Neural cell (in vitro differentiated cells): ENCODE measurements at regions not wholly inside any gene's neighbourhood (a gene's known extent, or its start where the extent isn't known, plus 50 kb on each side); places are given as distances from the start of the nearest gene placed in this dataset.

Experiments
- H2AFZ ChIP-seq: fragments of 200-600, 300-800 bp; sonication (generic), shearing (Covaris generic); 2 replicates; pipeline ENCODE4 v1.6.0; 2014; ENCODE audit warnings: low read depth, mild to moderate bottlenecking, antibody characterized with exemption, low read length, moderate library complexity
- H3F3A ChIP-seq: fragments of 200-600 bp; shearing (Covaris generic); 2 replicates; pipeline ENCODE4 v1.6.1; 2016; ENCODE audit warnings: mild to moderate bottlenecking, moderate library complexity, mixed read lengths, antibody characterized with exemption, low read length; ENCODE audit not compliant: insufficient read depth, poor library complexity, severe bottlenecking
- H3K27ac ChIP-seq: fragments of 200-600, 300-800 bp; sonication (generic), shearing (Covaris generic); 2 replicates; pipeline ENCODE4 v1.5.1; 2014; ENCODE audit warnings: mild to moderate bottlenecking, low read length, moderate library complexity
- H3K27me3 ChIP-seq: fragments of 300-800, 200-600 bp; sonication (generic), shearing (Covaris generic); 2 replicates; pipeline ENCODE4 v1.6.0; 2014; ENCODE audit warnings: mild to moderate bottlenecking, low read depth, low read length, moderate library complexity; ENCODE audit not compliant: insufficient read depth
- H3K36me3 ChIP-seq: fragments of 300-800, 200-600 bp; sonication (generic), shearing (Covaris generic); 2 replicates; pipeline ENCODE4 v1.5.1; 2014; ENCODE audit warnings: mild to moderate bottlenecking, antibody characterized with exemption, low read length, moderate library complexity; ENCODE audit not compliant: insufficient read depth
- H3K4me2 ChIP-seq: fragments of 300-800, 200-600 bp; sonication (generic), shearing (Covaris generic); 2 replicates; pipeline ENCODE4 v1.6.0; 2014; ENCODE audit warnings: mild to moderate bottlenecking, low read length
- H3K4me3 ChIP-seq: fragments of 300-800, 200-600 bp; sonication (generic), shearing (Covaris generic); 2 replicates; pipeline ENCODE4 v1.5.1; 2014; ENCODE audit warnings: mild to moderate bottlenecking, low read length, moderate library complexity
- H3K79me2 ChIP-seq: fragments of 200-600 bp; shearing (Covaris generic); replicated peaks from 2 replicates; pipeline ENCODE4 v1.6.0; 2014; ENCODE audit warnings: mild to moderate bottlenecking, low read length, moderate library complexity; ENCODE audit not compliant: insufficient read depth
- H3K9ac ChIP-seq: fragments of 300-800, 200-600 bp; sonication (generic), shearing (Covaris generic); 2 replicates; pipeline ENCODE4 v1.6.1; 2016; ENCODE audit warnings: mild to moderate bottlenecking, low read length, mixed read lengths
- H3K9me2 ChIP-seq: fragments of 200-600 bp; shearing (Covaris generic); 2 replicates; pipeline ENCODE4 v1.6.1; 2016; ENCODE audit warnings: mild to moderate bottlenecking, low read length, mixed read lengths; ENCODE audit not compliant: insufficient read depth
- H3K9me3 ChIP-seq: fragments of 200-600, 300-800 bp; sonication (generic), shearing (Covaris generic); 2 replicates; pipeline ENCODE4 v1.6.1; 2016; ENCODE audit warnings: mild to moderate bottlenecking, mixed run types, low read length, moderate library complexity, mixed read lengths
- H4K20me1 ChIP-seq: fragments of 200-600 bp; shearing (Covaris generic); 2 replicates; pipeline ENCODE4 v1.6.1; 2016; ENCODE audit warnings: mild to moderate bottlenecking, mixed run types; ENCODE audit not compliant: insufficient read depth
- CTCF ChIP-seq: fragments of 450-650 bp; IDR thresholded peaks from 2 replicates; pipeline ENCODE4 v1.5.1; 2014; ENCODE audit warnings: antibody characterized with exemption, mild to moderate bottlenecking, moderate library complexity; ENCODE audit not compliant: poor library complexity, severe bottlenecking
- EP300 ChIP-seq: fragments of 450-650 bp; conservative IDR thresholded peaks from 2 replicates; pipeline ENCODE4 v1.6.1; 2014; ENCODE audit warnings: antibody characterized with exemption, mild to moderate bottlenecking, moderate library complexity; ENCODE audit not compliant: poor library complexity, severe bottlenecking
- EZH2 ChIP-seq: fragments of 200-600, 300-800 bp; shearing (Covaris generic), sonication (generic); IDR thresholded peaks from 2 replicates; pipeline ENCODE4 v1.6.1; 2014; ENCODE audit warnings: antibody characterized with exemption, low read length, borderline replicate concordance, mild to moderate bottlenecking; ENCODE audit not compliant: insufficient read depth, poor library complexity, severe bottlenecking
- MXI1 ChIP-seq: fragments of 450-650 bp; conservative IDR thresholded peaks from 2 replicates; pipeline ENCODE4 v1.6.1; 2014; ENCODE audit warnings: antibody characterized with exemption, mild to moderate bottlenecking; ENCODE audit not compliant: poor library complexity, severe bottlenecking
- POLR2AphosphoS5 ChIP-seq: IDR thresholded peaks from 2 replicates; pipeline ENCODE4 v1.6.1; 2012
- RAD21 ChIP-seq: fragments of 450-650 bp; conservative IDR thresholded peaks from 2 replicates; pipeline ENCODE4 v1.6.1; 2014; ENCODE audit warnings: antibody characterized with exemption, mild to moderate bottlenecking, moderate library complexity
- REST ChIP-seq: IDR thresholded peaks from 2 replicates; pipeline ENCODE4 v1.6.1; 2012; ENCODE audit warnings: borderline replicate concordance
- SMC3 ChIP-seq: fragments of 450-650 bp; conservative IDR thresholded peaks from 2 replicates; pipeline ENCODE4 v1.6.1; 2014; ENCODE audit warnings: antibody characterized with exemption, mild to moderate bottlenecking, moderate library complexity; ENCODE audit not compliant: poor library complexity
- TAF1 ChIP-seq: IDR thresholded peaks from 2 replicates; pipeline ENCODE4 v1.6.1; 2012; ENCODE audit warnings: low read depth

- no peak overlapping the region for H2AFZ ChIP-seq
- H3K4me3 ChIP-seq: peak overlapping the region; percentile 54
- H3K79me2 ChIP-seq: no peaks in the 10 kb centered on the region
- H3K9ac ChIP-seq: peak overlapping the region; percentile 69
- no peaks in the 10 kb centered on the region for H3K9me3 ChIP-seq
- TF ChIP-seq EZH2: no peak
- TF ChIP-seq CTCF: no peak
- TF ChIP-seq REST: no peak
- TF ChIP-seq RAD21: no peak
- no peak for TF ChIP-seq TAF1
- no peak for TF ChIP-seq EP300
- no peaks in the 10 kb centered on the region for H3K36me3 ChIP-seq
- peaks cover 11% of the 10 kb centered on the region for H3F3A ChIP-seq
- H3K27me3 ChIP-seq: no peaks in the 10 kb centered on the region
- H4K20me1 ChIP-seq: no peaks in the 10 kb centered on the region
- no peaks in the 10 kb centered on the region for H3K9me2 ChIP-seq
- H3K4me2 ChIP-seq: peak overlapping the region; percentile 37
- peak overlapping the region; percentile 95 for H3K27ac ChIP-seq
Measured at GRCh38 chr5:112626715-112627114, 111.0 kb upstream of the APC start.

GRCh38 chr5:112628214-112628980 lies 109.3 kb upstream of the APC start:
- Histone ChIP-seq H3K4me2 (peak overlapping the region; percentile 62), H2AFZ (peak overlapping the region; percentile 34), H3K27ac (peak overlapping the region; percentile 95)

More at GRCh38 chr5:112628214-112628980, 109.3 kb upstream of the APC start:
- no peaks in the 10 kb centered on the region for H4K20me1 ChIP-seq
- no peaks in the 10 kb centered on the region for H3K79me2 ChIP-seq
- H3F3A ChIP-seq: peaks cover 11% of the 10 kb centered on the region
- TF ChIP-seq EP300 (peak; percentile 31), MXI1 (no peak), SMC3 (peak; percentile 31), TAF1 (no peak), EZH2 (no peak), RAD21 (no peak), REST (peak; percentile 52), POLR2AphosphoS5 (peak; percentile 53), CTCF (peak; percentile 52)
- no peaks in the 10 kb centered on the region for H3K9me2 ChIP-seq
- no peaks in the 10 kb centered on the region for H3K27me3 ChIP-seq
- no peaks in the 10 kb centered on the region for H3K36me3 ChIP-seq
- H3K4me3 ChIP-seq: peak overlapping the region; percentile 47
- H3K9ac ChIP-seq: peak overlapping the region; percentile 43
- H3K9me3 ChIP-seq: no peaks in the 10 kb centered on the region
